ENCODE measurements at regions not wholly inside any gene's neighbourhood (a gene's known extent, or its start where the extent isn't known, plus 50 kb on each side); places are given as distances from the start of the nearest gene placed in this dataset.

GRCh38 chr6:142681099-142681498 lies 263.9 kb downstream of the HIVEP2 start:
- no peak for TF ChIP-seq CTCF (IDR thresholded peaks at IDR 0.05)
- TF ChIP-seq POLR2AphosphoS5 (IDR thresholded peaks at IDR 0.05) = no peak
- TF ChIP-seq EP300 (IDR thresholded peaks at IDR 0.05) = no peak
